Ishikawa (cell line): ENCODE measurements at regions not wholly inside any gene's neighbourhood (a gene's known extent, or its start where the extent isn't known, plus 50 kb on each side); places are given as distances from the start of the nearest gene placed in this dataset.

Source experiments
- CEBPB ChIP-seq: IDR thresholded peaks from 2 replicates; pipeline ENCODE4 v1.6.1; 2012
- CREB1 ChIP-seq: IDR thresholded peaks from 2 replicates; pipeline ENCODE4 v1.6.1; 2012; ENCODE audit warnings: low read depth
- EGR1 ChIP-seq: IDR thresholded peaks from 2 replicates; pipeline ENCODE4 v1.6.1; 2012
- EP300 ChIP-seq: IDR thresholded peaks from 2 replicates; pipeline ENCODE4 v1.6.1; 2012; ENCODE audit warnings: borderline replicate concordance
- FOXM1 ChIP-seq: IDR thresholded peaks from 2 replicates; pipeline ENCODE4 v1.6.1; 2012; ENCODE audit warnings: low read depth, borderline replicate concordance
- MAX ChIP-seq: IDR thresholded peaks from 2 replicates; pipeline ENCODE4 v1.6.1; 2012
- NFIC ChIP-seq: IDR thresholded peaks from 2 replicates; pipeline ENCODE4 v1.6.1; 2012
- RAD21 ChIP-seq: IDR thresholded peaks from 2 replicates; pipeline ENCODE4 v1.6.1; 2012; ENCODE audit warnings: low read depth
- REST ChIP-seq: IDR thresholded peaks from 2 replicates; pipeline ENCODE4 v1.6.1; 2012; ENCODE audit warnings: low read depth, mild to moderate bottlenecking
- TAF1 ChIP-seq: IDR thresholded peaks from 2 replicates; pipeline ENCODE4 v1.6.1; 2012; ENCODE audit warnings: low read depth, mild to moderate bottlenecking
- TCF12 ChIP-seq: IDR thresholded peaks from 2 replicates; pipeline ENCODE4 v1.6.1; 2012; ENCODE audit warnings: low read depth
- TEAD4 ChIP-seq: IDR thresholded peaks from 2 replicates; pipeline ENCODE4 v1.6.1; 2012
- USF1 ChIP-seq: IDR thresholded peaks from 2 replicates; pipeline ENCODE4 v1.6.1; 2012
- YY1 ChIP-seq: IDR thresholded peaks from 2 replicates; pipeline ENCODE4 v1.6.1; 2012; ENCODE audit warnings: low read depth
- ZBTB7A ChIP-seq: IDR thresholded peaks from 2 replicates; pipeline ENCODE4 v1.6.1; 2012; ENCODE audit warnings: low read depth

GRCh38 chr1:157893686-157894085, 52.1 kb upstream of the CD5L start:
- no peak for TF ChIP-seq CREB1
- no peak for TF ChIP-seq CEBPB
- TF ChIP-seq NFIC, result no peak
- TF ChIP-seq ZBTB7A, result no peak
- TF ChIP-seq USF1, result no peak
- TF ChIP-seq TAF1, result no peak
- TF ChIP-seq TEAD4, result no peak
- TF ChIP-seq FOXM1, result no peak
- no peak for TF ChIP-seq RAD21
- TF ChIP-seq MAX, result no peak
- no peak for TF ChIP-seq REST
- TF ChIP-seq EGR1, result no peak
- TF ChIP-seq TCF12, result no peak
- TF ChIP-seq YY1, result no peak
- TF ChIP-seq EP300, result no peak

- no peak for TF ChIP-seq ZBTB7A
- no peak for TF ChIP-seq YY1
Observed at GRCh38 chr1:157894613-157895165, 53.1 kb upstream of the CD5L start.

- TF ChIP-seq FOXM1 (no peak), MAX (no peak), CEBPB (no peak), NFIC (no peak), EP300 (no peak), TAF1 (no peak), RAD21 (no peak), CREB1 (no peak), USF1 (no peak), EGR1 (no peak)
Observed at GRCh38 chr1:157910270-157910669, 68.7 kb upstream of the CD5L start.

- TF ChIP-seq RAD21 (no peak), FOXM1 (no peak), YY1 (no peak), REST (no peak), CEBPB (no peak), TCF12 (no peak), ZBTB7A (no peak), TEAD4 (no peak)
Observed at GRCh38 chr1:157915859-157916258, 74.3 kb upstream of the CD5L start.

GRCh38 chr1:157916887-157917570, 75.4 kb upstream of the CD5L start:
- TF ChIP-seq MAX, result no peak
- no peak for TF ChIP-seq USF1
- no peak for TF ChIP-seq EGR1
- no peak for TF ChIP-seq REST
- no peak for TF ChIP-seq ZBTB7A
- TF ChIP-seq TEAD4, result no peak
